ENCODE measurements at regions not wholly inside any gene's neighbourhood (a gene's known extent, or its start where the extent isn't known, plus 50 kb on each side); places are given as distances from the start of the nearest gene placed in this dataset.

- no peak for TF ChIP-seq ZBTB7A (IDR thresholded peaks at IDR 0.05; ENCODE audit: low read depth)
- no peak for TF ChIP-seq TEAD4 (IDR thresholded peaks at IDR 0.05)
- no peak for TF ChIP-seq MAX (IDR thresholded peaks at IDR 0.05)
- no peak for TF ChIP-seq TAF1 (IDR thresholded peaks at IDR 0.05; ENCODE audit: low read depth)
- no peak for TF ChIP-seq RAD21 (IDR thresholded peaks at IDR 0.05; ENCODE audit: low read depth)
- TF ChIP-seq CREB1 (IDR thresholded peaks at IDR 0.05; ENCODE audit: low read depth), result no peak
- no peak for TF ChIP-seq REST (IDR thresholded peaks at IDR 0.05; ENCODE audit: low read depth)
- no peak for TF ChIP-seq FOXM1 (IDR thresholded peaks at IDR 0.05; ENCODE audit: borderline replicate concordance, low read depth)
- no peak for TF ChIP-seq EGR1 (IDR thresholded peaks at IDR 0.05)
- no peak for TF ChIP-seq NFIC (IDR thresholded peaks at IDR 0.05)
- TF ChIP-seq, protein P1, sequence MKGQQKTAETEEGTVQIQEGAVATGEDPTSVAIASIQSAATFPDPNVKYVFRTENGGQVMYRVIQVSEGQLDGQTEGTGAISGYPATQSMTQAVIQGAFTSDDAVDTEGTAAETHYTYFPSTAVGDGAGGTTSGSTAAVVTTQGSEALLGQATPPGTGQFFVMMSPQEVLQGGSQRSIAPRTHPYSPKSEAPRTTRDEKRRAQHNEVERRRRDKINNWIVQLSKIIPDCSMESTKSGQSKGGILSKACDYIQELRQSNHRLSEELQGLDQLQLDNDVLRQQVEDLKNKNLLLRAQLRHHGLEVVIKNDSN (IDR thresholded peaks at IDR 0.05), result no peak
- TF ChIP-seq YY1 (IDR thresholded peaks at IDR 0.05; ENCODE audit: low read depth), result no peak
- TF ChIP-seq EP300 (IDR thresholded peaks at IDR 0.05; ENCODE audit: borderline replicate concordance), result no peak
- no peak for TF ChIP-seq TCF12 (IDR thresholded peaks at IDR 0.05; ENCODE audit: low read depth)
- TF ChIP-seq CEBPB (IDR thresholded peaks at IDR 0.05), result no peak
Observed at GRCh38 chr17:77677211-77677610, 281.3 kb upstream of the TNRC6C start.

GRCh38 chr17:77677630-77678029 is 280.9 kb upstream of the TNRC6C start:
- TF ChIP-seq CEBPB (IDR thresholded peaks at IDR 0.05), result no peak
- no peak for TF ChIP-seq MAX (IDR thresholded peaks at IDR 0.05)
- TF ChIP-seq, protein P1 (IDR thresholded peaks at IDR 0.05), result no peak
- TF ChIP-seq TEAD4 (IDR thresholded peaks at IDR 0.05), result no peak
- TF ChIP-seq NFIC (IDR thresholded peaks at IDR 0.05), result no peak
- no peak for TF ChIP-seq EP300 (IDR thresholded peaks at IDR 0.05; ENCODE audit: borderline replicate concordance)
- TF ChIP-seq REST (IDR thresholded peaks at IDR 0.05; ENCODE audit: low read depth), result no peak
- no peak for TF ChIP-seq ZBTB7A (IDR thresholded peaks at IDR 0.05; ENCODE audit: low read depth)
- no peak for TF ChIP-seq EGR1 (IDR thresholded peaks at IDR 0.05)
- TF ChIP-seq CREB1 (IDR thresholded peaks at IDR 0.05; ENCODE audit: low read depth), result no peak
- TF ChIP-seq TCF12 (IDR thresholded peaks at IDR 0.05; ENCODE audit: low read depth), result no peak
- no peak for TF ChIP-seq FOXM1 (IDR thresholded peaks at IDR 0.05; ENCODE audit: borderline replicate concordance, low read depth)
- no peak for TF ChIP-seq TAF1 (IDR thresholded peaks at IDR 0.05; ENCODE audit: low read depth)

GRCh38 chr17:77679589-77679988 is 278.9 kb upstream of the TNRC6C start:
- TF ChIP-seq CEBPB (IDR thresholded peaks at IDR 0.05), result no peak
- TF ChIP-seq YY1 (IDR thresholded peaks at IDR 0.05; ENCODE audit: low read depth), result no peak
- TF ChIP-seq ZBTB7A (IDR thresholded peaks at IDR 0.05; ENCODE audit: low read depth), result no peak
- TF ChIP-seq REST (IDR thresholded peaks at IDR 0.05; ENCODE audit: low read depth), result no peak
- no peak for TF ChIP-seq TCF12 (IDR thresholded peaks at IDR 0.05; ENCODE audit: low read depth)
- TF ChIP-seq, protein P1 (IDR thresholded peaks at IDR 0.05), result no peak
- no peak for TF ChIP-seq TEAD4 (IDR thresholded peaks at IDR 0.05)
- TF ChIP-seq NFIC (IDR thresholded peaks at IDR 0.05), result no peak
- no peak for TF ChIP-seq MAX (IDR thresholded peaks at IDR 0.05)

DNA sequence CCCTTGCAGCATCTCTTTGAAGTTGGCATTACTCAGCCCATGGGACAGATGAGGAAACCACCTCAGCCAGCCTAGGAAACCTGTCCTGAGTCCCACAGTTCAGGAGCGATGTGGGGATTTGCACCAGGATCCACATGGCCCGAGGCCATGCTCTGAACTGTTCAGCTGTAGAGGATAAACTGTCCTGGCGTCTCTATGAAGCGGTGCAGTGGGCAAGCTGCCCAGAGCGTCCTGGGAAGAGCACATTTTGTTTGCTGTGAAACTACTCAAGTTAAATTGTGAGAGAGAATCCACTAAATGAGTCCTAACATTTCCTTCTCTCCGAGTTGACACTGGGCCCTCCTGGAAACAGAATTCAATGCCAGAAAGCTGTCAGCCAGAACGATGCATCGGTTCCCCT is 276.6 kb upstream of the TNRC6C start:
- TF ChIP-seq TAF1 (IDR thresholded peaks at IDR 0.05; ENCODE audit: low read depth), result no peak
- no peak for TF ChIP-seq CEBPB (IDR thresholded peaks at IDR 0.05)
- TF ChIP-seq, protein P1 (IDR thresholded peaks at IDR 0.05), result no peak
- TF ChIP-seq MAX (IDR thresholded peaks at IDR 0.05), result no peak
- no peak for TF ChIP-seq EP300 (IDR thresholded peaks at IDR 0.05; ENCODE audit: borderline replicate concordance)
- TF ChIP-seq TEAD4 (IDR thresholded peaks at IDR 0.05), result no peak
- TF ChIP-seq CREB1 (IDR thresholded peaks at IDR 0.05; ENCODE audit: low read depth), result no peak
- no peak for TF ChIP-seq YY1 (IDR thresholded peaks at IDR 0.05; ENCODE audit: low read depth)
- TF ChIP-seq NFIC (IDR thresholded peaks at IDR 0.05), result no peak
- no peak for TF ChIP-seq ZBTB7A (IDR thresholded peaks at IDR 0.05; ENCODE audit: low read depth)
- TF ChIP-seq FOXM1 (IDR thresholded peaks at IDR 0.05; ENCODE audit: borderline replicate concordance, low read depth), result no peak
- no peak for TF ChIP-seq TCF12 (IDR thresholded peaks at IDR 0.05; ENCODE audit: low read depth)
- TF ChIP-seq REST (IDR thresholded peaks at IDR 0.05; ENCODE audit: low read depth), result no peak
- TF ChIP-seq EGR1 (IDR thresholded peaks at IDR 0.05), result no peak
- TF ChIP-seq RAD21 (IDR thresholded peaks at IDR 0.05; ENCODE audit: low read depth), result no peak

Data from Ishikawa (cell line).